ENCODE measurements at regions not wholly inside any gene's neighbourhood (a gene's known extent, or its start where the extent isn't known, plus 50 kb on each side); places are given as distances from the start of the nearest gene placed in this dataset.
"Not testable (repeated sequence)": the region's sequence is repeated elsewhere in the genome, so short reads cannot be mapped to it uniquely, and the experiment has no call there.

DNA sequence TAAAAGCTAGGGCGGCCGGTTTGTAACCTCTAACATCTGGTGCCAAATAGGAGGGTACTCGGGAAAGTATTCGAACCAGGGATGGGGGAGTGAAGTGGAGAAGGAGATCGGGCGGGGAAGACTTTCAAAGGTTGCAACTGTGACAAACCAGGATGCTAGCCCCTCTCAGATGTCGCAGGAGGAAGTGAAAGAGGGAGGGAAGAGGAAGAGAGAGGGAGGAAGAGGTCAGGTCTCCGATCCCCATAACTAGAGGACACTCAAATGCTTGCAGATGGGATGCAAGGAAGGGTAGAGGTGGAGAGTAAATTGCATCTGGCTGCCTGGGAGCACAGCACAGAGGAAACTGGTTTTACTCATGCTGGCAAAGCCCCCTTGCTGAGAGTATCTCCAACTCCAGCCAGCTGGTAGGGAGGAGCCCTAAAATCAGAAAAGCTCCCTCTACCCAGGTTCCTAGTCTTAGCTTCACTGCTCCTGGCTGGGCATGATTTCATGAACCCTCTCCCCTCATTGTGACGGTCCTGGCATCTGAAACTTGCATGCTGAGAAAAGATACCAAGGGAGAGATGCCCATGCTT, 696.7 kb upstream of the TBX3 start:
- Histone ChIP-seq H3K36me3 (ENCODE audit: insufficient read depth, low read length) (no peaks in the 10 kb centered on the region), H3K9ac (ENCODE audit: low read depth, low read length) (no peak overlapping the region), H3K9me3 (ENCODE audit: control insufficient read depth, insufficient read depth, low read length) (no peaks in the 10 kb centered on the region), H3K4me1 (ENCODE audit: insufficient read depth, low read length) (peaks cover 8% of the 10 kb centered on the region; the same call in 1 of the 2 replicates)

DNA sequence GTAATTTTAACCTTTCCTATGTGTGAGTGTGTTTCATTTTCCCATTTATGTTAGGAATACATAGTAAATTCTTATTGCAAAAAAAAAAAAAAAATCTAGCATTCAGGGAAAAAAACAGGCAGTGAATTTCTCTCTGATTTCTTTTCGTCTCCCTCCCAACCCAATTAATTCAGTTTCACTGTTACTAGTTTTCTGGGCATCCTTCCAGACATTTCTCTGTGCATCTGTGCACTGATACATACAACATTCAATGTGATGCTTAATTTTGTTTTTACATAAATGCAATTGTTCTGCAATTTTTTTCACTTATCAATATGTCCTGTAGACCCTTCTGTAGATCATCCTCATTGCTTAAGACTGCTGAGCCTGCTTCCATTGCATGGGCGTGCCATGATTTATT, 694.3 kb upstream of the TBX3 start:
- H3K9me3 ChIP-seq (ENCODE audit: control insufficient read depth, insufficient read depth, low read length), result no peaks in the 10 kb centered on the region
- H3K4me1 ChIP-seq (ENCODE audit: insufficient read depth, low read length), result peaks cover 12% of the 10 kb centered on the region; the same call in 1 of the 2 replicates
- no peak overlapping the region for H3K9ac ChIP-seq (ENCODE audit: low read depth, low read length)
- no peaks in the 10 kb centered on the region for H3K36me3 ChIP-seq (ENCODE audit: insufficient read depth, low read length)

DNA sequence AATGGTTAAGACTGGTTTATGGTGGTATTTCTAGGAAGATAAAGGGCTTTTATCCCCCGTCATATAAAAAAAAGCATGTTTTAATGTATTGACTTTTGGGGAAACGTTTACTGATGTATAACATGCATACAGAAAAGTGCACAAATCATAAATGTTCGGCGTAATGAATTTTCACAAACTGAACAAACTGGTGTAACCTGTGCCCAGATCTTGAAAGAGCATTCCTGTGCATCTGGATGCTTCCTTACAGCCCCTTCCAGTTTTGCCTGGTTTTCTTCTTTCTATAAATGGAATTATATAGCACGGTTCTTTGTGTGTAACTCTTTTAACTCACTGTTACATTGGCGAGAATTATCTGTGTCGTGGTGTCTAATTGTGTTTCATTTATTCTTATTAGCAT, 693.8 kb upstream of the TBX3 start:
- no peaks in the 10 kb centered on the region for H3K9me3 ChIP-seq (ENCODE audit: control insufficient read depth, insufficient read depth, low read length)

DNA sequence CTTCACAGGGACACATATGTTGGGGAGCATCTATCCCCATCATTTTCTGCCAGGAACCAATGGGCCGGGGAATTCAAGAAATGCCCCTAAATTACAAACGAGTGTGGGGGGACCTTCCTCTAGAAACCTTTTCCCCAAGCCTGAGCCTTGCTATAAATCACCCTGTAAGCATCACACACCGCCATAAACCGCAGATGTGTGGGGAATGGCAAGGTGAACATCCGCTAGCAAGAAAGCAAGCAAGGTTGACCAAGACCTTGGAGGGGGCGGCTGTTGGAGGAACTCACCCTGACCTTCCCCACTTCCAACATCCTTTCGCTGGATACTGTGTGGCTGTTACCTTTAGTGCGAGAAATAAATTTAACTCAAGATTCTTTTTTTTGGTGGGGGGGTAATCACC, 693.3 kb upstream of the TBX3 start:
- Histone ChIP-seq H3K4me1 (ENCODE audit: insufficient read depth, low read length) (peaks cover 12% of the 10 kb centered on the region; the same call in 1 of the 2 replicates), H3K9me3 (ENCODE audit: control insufficient read depth, insufficient read depth, low read length) (no peaks in the 10 kb centered on the region), H3K36me3 (ENCODE audit: insufficient read depth, low read length) (no peaks in the 10 kb centered on the region), H3K9ac (ENCODE audit: low read depth, low read length) (no peak overlapping the region)

More for the DNA sequence above, 693.8 kb upstream of the TBX3 start:
- Histone ChIP-seq H3K36me3 (ENCODE audit: insufficient read depth, low read length) (no peaks in the 10 kb centered on the region), H3K4me1 (ENCODE audit: insufficient read depth, low read length) (peaks cover 12% of the 10 kb centered on the region; the same call in 1 of the 2 replicates), H3K9ac (ENCODE audit: low read depth, low read length) (no peak overlapping the region)

DNA sequence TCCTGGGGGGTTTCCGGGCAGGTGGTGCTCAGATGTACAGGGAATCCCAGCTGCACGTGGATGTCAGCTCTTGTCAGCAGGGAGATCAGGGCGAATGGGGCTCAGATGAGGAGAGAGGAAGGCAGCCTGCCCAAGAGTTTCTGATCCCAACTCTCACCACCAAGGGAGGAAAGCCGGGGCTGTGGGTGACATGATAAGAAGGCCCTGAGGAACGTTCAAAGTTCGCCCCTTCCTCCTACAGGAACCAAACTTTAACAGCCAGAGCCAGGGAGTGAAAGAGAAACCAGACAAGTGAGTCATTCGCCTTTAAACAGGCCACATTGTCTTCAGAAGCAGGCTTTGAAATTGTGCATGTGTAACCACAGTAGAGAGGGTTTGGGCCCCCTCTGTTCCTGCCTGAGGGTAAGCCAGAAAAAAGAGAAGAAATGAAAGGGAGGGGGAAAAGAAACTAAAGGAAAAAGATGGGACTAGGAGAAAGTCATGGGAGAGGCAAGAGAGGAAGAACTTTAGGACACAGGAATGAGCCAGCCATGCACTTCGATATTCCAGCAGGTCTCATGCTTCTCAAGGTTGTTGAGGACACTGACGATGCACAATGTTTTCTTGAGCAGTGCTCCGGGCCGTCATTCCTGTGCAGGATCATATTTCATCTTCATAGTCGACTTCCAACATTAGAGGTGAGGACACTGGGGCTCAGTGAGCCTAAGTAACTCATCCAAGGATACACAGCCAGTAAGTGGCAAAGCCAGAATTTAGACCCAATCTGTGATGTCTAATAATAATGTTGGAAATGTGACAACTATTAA, 691.4 kb upstream of the TBX3 start:
- Histone ChIP-seq H3K9me3 (ENCODE audit: control insufficient read depth, insufficient read depth, low read length) (no peaks in the 10 kb centered on the region), H3K36me3 (ENCODE audit: insufficient read depth, low read length) (no peaks in the 10 kb centered on the region), H3K4me1 (ENCODE audit: insufficient read depth, low read length) (peaks cover 7% of the 10 kb centered on the region; the same call in 1 of the 2 replicates), H3K9ac (ENCODE audit: low read depth, low read length) (no peak overlapping the region)

DNA sequence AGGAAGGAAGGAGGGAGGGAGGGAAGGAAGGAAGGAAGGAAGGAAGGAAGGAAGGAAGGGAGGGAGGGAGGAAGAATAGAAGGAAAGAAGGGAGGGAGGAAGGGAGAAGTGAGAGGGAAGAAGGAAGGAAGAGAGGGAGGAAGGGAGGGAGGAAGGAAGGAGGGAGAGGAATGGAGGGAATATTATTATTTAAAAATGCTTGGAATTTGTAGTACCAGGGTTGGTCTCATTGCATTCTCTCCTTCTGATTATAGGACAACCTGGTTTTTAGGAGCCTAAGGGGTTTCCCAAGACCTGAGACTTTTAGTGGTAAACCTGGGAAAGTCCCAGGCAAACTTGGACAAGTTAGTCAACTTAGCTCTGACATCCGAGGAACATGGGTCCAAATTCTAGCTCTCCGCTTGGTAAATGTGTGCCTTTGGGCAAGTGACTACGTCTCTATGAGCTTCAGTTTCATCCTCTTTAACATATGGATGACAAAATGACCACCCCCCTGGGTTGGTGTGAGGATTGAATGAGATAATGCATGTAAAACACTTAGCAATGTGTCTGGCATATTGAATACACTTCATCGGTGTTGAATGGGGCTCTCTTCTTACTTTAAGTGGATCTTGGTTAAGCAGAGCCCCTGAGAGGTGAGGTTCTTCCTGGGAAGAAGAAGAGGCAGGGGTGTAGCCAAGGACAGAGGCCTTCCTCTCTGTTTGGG, 690.7 kb upstream of the TBX3 start:
- Histone ChIP-seq H3K9ac (ENCODE audit: low read depth, low read length) (no peak overlapping the region), H3K4me1 (ENCODE audit: insufficient read depth, low read length) (peaks cover 6% of the 10 kb centered on the region; the same call in 1 of the 2 replicates), H3K36me3 (ENCODE audit: insufficient read depth, low read length) (no peaks in the 10 kb centered on the region), H3K9me3 (ENCODE audit: control insufficient read depth, insufficient read depth, low read length) (no peaks in the 10 kb centered on the region)

DNA sequence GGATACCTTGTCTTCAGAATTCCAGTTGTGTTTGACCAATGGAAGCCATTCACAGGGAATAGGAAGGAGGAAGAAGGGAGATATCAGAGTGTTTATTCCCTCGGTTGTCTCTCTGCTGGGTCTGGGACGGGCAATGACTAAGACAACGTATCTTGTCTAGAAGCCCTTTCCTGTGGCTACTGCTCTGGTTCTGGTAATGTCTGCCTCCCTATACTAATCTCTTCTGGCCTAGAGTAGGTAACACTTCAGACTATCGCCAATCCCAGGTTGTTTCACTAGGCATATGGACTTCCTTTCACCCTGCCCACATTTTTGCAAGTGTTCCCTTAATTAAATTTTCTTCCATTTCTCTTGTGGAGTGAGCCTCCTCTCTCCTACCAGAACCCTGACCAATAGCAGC, 687.7 kb upstream of the TBX3 start:
- Histone ChIP-seq H3K4me1 (ENCODE audit: insufficient read depth, low read length) (peaks cover 6% of the 10 kb centered on the region; the same call in 1 of the 2 replicates), H3K36me3 (ENCODE audit: insufficient read depth, low read length) (no peaks in the 10 kb centered on the region), H3K9ac (ENCODE audit: low read depth, low read length) (no peak overlapping the region), H3K9me3 (ENCODE audit: control insufficient read depth, insufficient read depth, low read length) (peaks cover 7% of the 10 kb centered on the region; the same call in 1 of the 2 replicates)

DNA sequence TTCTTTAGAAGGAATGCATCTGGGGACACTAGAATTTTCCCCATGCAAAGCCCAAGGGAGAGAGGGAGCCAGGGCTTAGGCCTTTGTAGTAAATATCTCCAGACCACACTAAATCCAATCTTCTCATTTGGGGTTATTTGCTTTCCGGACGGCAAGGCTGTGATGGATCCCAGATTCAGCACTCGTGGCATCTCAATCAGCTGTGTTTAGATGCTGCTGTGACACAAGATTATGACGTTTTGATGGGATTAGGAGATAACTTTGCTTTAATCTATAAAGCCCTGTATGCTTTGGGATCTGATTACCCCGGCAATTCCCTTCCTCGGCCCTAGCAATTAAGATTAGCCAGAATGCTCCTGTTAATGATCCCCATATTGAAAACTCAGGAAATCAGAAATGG, 686.7 kb upstream of the TBX3 start:
- Histone ChIP-seq H3K9ac (ENCODE audit: low read depth, low read length) (no peak overlapping the region), H3K36me3 (ENCODE audit: insufficient read depth, low read length) (no peaks in the 10 kb centered on the region), H3K4me1 (ENCODE audit: insufficient read depth, low read length) (peaks cover 4% of the 10 kb centered on the region; the same call in 1 of the 2 replicates), H3K9me3 (ENCODE audit: control insufficient read depth, insufficient read depth, low read length) (peaks cover 7% of the 10 kb centered on the region; the same call in 1 of the 2 replicates)

DNA sequence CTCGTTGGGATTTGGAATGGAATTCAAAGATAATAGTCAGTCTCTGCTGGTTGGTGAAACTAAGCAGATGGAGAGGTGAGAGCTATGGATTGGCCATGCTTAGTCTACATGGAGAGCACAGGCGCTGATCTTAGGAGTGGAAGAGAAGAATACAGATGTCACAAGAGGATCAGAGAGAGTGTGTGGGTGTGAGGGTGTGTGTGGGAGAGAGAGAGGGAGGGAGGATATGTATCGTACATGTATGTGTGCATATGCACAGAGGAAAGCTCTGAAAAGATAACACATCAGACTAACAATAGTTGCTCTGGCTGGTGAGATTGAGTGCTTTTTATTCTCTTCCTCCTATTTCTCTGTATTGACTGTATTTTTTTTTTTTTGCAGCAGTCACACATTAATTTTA, 686.2 kb upstream of the TBX3 start:
- Histone ChIP-seq H3K4me1 (ENCODE audit: insufficient read depth, low read length) (no peaks in the 10 kb centered on the region), H3K9ac (ENCODE audit: low read depth, low read length) (no peak overlapping the region), H3K36me3 (ENCODE audit: insufficient read depth, low read length) (no peaks in the 10 kb centered on the region), H3K9me3 (ENCODE audit: control insufficient read depth, insufficient read depth, low read length) (peaks cover 7% of the 10 kb centered on the region; the same call in 1 of the 2 replicates)

DNA sequence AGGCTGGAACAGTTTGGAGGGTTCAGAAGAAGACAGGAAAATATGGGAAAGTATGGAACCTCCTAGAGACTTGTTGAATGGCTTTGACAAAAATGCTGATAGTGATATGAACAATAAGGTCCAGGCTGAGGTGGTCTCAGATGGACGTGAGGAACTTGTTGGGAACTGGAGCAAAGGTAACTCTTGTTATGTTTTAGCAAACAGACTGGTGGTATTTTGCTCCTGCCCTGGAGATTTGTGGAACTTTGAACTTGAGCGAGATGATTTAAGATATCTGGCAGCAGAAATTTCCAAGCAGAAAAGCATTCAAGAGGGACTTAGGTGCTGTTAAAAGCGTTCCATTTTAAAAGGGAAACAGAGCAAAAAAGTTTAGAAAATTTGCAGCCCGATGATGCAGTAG, 682.3 kb upstream of the TBX3 start:
- H3K9ac ChIP-seq (ENCODE audit: low read depth, low read length); H3K9me3 ChIP-seq (ENCODE audit: control insufficient read depth, insufficient read depth, low read length); H3K36me3 ChIP-seq (ENCODE audit: insufficient read depth, low read length); H3K4me1 ChIP-seq (ENCODE audit: insufficient read depth, low read length): not testable (repeated sequence)

DNA sequence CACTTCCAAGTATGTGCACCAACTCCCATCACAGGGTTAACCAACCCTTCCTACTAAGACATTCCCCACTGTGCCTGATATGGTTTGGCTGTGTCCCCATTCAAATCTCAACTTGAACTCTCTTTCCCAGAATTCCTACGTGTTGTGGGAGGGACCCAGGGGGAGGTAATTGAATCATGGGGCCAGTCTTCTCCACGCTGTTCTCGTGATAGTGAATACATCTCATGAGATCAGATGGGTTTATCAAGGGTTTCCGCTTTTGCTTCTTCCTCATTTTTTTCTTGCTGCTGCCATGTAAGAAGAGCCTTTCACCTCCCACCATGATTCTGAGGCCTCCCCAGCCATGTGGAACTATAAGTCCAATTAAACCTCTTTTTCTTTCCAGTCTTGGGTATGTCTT, 681.8 kb upstream of the TBX3 start:
- not testable (repeated sequence) for H3K9me3 ChIP-seq (ENCODE audit: control insufficient read depth, insufficient read depth, low read length); H3K4me1 ChIP-seq (ENCODE audit: insufficient read depth, low read length); H3K9ac ChIP-seq (ENCODE audit: low read depth, low read length); H3K36me3 ChIP-seq (ENCODE audit: insufficient read depth, low read length)

DNA sequence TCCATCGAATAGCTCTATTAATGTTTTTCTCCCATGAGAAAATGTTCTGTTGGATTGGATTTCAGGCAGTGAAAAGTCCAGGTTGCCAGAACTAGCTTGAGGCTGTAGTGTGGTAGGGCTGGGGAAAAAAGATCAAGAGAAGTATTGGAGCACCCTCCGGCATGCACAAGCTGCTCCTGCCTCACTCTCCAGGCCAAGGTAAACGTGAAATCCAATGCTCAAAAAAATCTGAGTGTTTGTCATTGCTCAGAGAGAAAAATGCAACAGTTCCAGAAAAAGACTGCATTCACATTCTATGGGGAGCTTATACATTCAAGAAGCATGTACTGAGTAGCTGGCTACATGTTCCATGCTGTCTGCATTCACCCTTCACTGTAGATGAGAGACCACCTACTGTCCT, 680.9 kb upstream of the TBX3 start:
- Histone ChIP-seq H3K4me1 (ENCODE audit: insufficient read depth, low read length) (no peaks in the 10 kb centered on the region), H3K9me3 (ENCODE audit: control insufficient read depth, insufficient read depth, low read length) (peaks cover 7% of the 10 kb centered on the region; the same call in 1 of the 2 replicates), H3K9ac (ENCODE audit: low read depth, low read length) (no peak overlapping the region), H3K36me3 (ENCODE audit: insufficient read depth, low read length) (no peaks in the 10 kb centered on the region)

DNA sequence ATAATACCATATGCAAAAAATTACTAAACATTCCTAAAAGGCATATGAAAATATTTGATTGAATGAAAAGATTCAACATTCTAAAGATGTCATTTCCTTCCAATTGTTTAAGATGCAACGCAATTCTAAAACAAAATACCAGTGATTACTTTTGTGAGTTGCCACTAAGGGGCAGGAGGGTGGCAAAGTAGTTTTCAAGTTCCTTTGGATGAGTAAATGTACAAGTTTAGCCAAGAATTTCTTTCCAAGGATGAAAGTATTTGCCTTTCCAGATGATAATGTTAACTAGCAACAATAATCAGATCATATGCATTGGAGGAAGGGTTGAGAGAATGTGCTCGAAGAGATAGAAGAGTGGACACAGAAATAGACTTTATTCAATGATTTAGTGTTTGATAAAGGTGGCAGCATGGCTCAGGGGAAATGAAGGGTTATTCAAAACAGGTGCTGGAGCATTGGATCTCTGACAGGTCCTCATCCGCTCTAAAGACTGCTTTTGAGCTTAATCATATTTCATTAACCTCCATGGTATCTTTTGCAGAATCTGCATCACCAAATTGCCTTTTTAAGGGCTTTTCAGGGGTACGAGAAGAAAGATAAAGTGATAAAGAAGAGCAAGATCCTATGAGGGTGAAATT, 678.5 kb upstream of the TBX3 start:
- Histone ChIP-seq H3K36me3 (ENCODE audit: insufficient read depth, low read length) (no peaks in the 10 kb centered on the region), H3K9ac (ENCODE audit: low read depth, low read length) (no peak overlapping the region), H3K9me3 (ENCODE audit: control insufficient read depth, insufficient read depth, low read length) (no peaks in the 10 kb centered on the region), H3K4me1 (ENCODE audit: insufficient read depth, low read length) (no peaks in the 10 kb centered on the region)

DNA sequence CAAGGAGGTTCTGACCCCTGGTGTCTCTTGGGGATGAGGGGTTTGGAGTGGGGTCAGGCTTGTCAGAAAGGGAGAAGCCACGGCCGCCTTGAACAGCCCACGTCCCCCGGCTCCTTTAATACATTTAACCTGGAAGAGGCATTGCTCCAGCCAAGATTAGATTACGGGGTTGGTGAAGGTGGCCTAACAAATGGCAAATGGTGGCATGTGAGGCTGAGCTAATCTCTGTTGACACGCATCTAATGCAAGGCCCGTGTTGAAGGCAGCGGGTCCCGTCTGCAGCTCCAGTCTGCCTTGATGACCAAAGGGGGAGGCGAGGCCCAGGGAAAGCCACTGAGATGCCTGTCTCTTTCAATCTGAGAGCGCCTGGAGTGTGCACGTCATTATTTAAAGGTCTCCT, 673.7 kb upstream of the TBX3 start:
- Histone ChIP-seq H3K36me3 (ENCODE audit: insufficient read depth, low read length) (no peaks in the 10 kb centered on the region), H3K9me3 (ENCODE audit: control insufficient read depth, insufficient read depth, low read length) (no peaks in the 10 kb centered on the region), H3K9ac (ENCODE audit: low read depth, low read length) (no peak overlapping the region), H3K4me1 (ENCODE audit: insufficient read depth, low read length) (peaks cover 5% of the 10 kb centered on the region; the same call in 1 of the 2 replicates)

All from ES-I3 (cell line).